Colonic mucosa (tissue), 4 donors: ENCODE measurements at regions not wholly inside any gene's neighbourhood (a gene's known extent, or its start where the extent isn't known, plus 50 kb on each side); places are given as distances from the start of the nearest gene placed in this dataset.
"Not testable (repeated sequence)": the region's sequence is repeated elsewhere in the genome, so short reads cannot be mapped to it uniquely, and the experiment has no call there.

Experiments used
- DNase-seq: peaks from one replicate; pipeline ENCODE4 v3.0.0-alpha.2; 2020
- H3K27ac ChIP-seq: fragments of 200-600 bp; one replicate; pipeline ENCODE4 v1.8.0; 2021
- H3K27me3 ChIP-seq: fragments of 200-600 bp; one replicate; pipeline ENCODE4 v1.8.0; 2021
- H3K36me3 ChIP-seq: fragments of 200-600 bp; one replicate; pipeline ENCODE4 v1.8.0; 2021
- H3K4me1 ChIP-seq: fragments of 200-600 bp; one replicate; pipeline ENCODE4 v1.8.0; 2021; ENCODE audit warnings: mild to moderate bottlenecking
- H3K4me3 ChIP-seq: fragments of 200-600 bp; one replicate; pipeline ENCODE4 v1.8.0; 2021
- H3K9ac ChIP-seq, 2 donors: one replicate each; pipeline ENCODE4 v1.7.0; 2013; ENCODE audit warnings: control low read depth in 2 of 2, low read depth in 2 of 2, low read length in 2 of 2
- H3K9me3 ChIP-seq: fragments of 200-600 bp; one replicate; pipeline ENCODE4 v1.8.0; 2021
- intact Hi-C: fragments of 100-400 bp; cut with DNase I; formaldehyde crosslinking; loops from one replicate; pipeline ENCODE4 v1.14.1; 2022
- TF ChIP-seq, protein P1 (sequence below): fragments of 200-600 bp; IDR thresholded peaks from one replicate; pipeline ENCODE4 v1.8.0; 2022; ENCODE audit warnings: antibody characterized with exemption, mild to moderate bottlenecking
- donor health status: healthy.
- donor health status: DM: no; HTN: no; CAD: no.
- donor health status: DM: no; HTN: no; CAD: no.

- H3K27me3 ChIP-seq = no peaks in the 10 kb centered on the region
These were observed 115.7 kb downstream of the BMS1 start for GRCh38 chr10:42898037-42898960.

DNA sequence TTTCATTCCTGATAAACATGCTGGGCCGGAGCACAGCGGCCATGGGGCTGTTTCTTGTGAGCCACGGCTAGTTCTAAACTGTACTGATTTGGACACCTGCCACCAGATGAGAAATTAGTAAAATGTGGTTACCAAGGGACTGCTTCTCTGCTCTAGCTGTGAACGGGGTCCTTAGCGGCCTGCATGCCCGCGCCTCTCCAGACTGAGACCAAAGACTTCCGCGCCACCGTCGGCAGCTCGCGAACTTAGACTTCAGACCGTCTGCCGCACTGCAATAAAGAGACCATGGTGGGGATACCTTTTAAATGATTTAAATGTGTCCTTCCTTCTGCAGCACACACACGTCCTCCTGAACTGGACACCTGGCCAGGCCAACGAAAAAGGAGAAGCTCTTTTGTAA is 116.4 kb downstream of the BMS1 start:
- no peaks in the 10 kb centered on the region for H3K4me1 ChIP-seq
- intact Hi-C loops = no loop called here
- H3K9me3 ChIP-seq = no peaks in the 10 kb centered on the region

More at GRCh38 chr10:42898037-42898960, 115.7 kb downstream of the BMS1 start:
- Histone ChIP-seq H3K9ac (no peak overlapping the region), H3K4me3 (no peak overlapping the region), H3K9me3 (no peaks in the 10 kb centered on the region), H3K36me3 (no peaks in the 10 kb centered on the region), H3K27ac (no peak overlapping the region), H3K4me1 (no peaks in the 10 kb centered on the region)
- intact Hi-C loops = no loop called here
- TF ChIP-seq, protein P1, sequence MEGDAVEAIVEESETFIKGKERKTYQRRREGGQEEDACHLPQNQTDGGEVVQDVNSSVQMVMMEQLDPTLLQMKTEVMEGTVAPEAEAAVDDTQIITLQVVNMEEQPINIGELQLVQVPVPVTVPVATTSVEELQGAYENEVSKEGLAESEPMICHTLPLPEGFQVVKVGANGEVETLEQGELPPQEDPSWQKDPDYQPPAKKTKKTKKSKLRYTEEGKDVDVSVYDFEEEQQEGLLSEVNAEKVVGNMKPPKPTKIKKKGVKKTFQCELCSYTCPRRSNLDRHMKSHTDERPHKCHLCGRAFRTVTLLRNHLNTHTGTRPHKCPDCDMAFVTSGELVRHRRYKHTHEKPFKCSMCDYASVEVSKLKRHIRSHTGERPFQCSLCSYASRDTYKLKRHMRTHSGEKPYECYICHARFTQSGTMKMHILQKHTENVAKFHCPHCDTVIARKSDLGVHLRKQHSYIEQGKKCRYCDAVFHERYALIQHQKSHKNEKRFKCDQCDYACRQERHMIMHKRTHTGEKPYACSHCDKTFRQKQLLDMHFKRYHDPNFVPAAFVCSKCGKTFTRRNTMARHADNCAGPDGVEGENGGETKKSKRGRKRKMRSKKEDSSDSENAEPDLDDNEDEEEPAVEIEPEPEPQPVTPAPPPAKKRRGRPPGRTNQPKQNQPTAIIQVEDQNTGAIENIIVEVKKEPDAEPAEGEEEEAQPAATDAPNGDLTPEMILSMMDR = no peak
- no peak for DNase-seq

DNA sequence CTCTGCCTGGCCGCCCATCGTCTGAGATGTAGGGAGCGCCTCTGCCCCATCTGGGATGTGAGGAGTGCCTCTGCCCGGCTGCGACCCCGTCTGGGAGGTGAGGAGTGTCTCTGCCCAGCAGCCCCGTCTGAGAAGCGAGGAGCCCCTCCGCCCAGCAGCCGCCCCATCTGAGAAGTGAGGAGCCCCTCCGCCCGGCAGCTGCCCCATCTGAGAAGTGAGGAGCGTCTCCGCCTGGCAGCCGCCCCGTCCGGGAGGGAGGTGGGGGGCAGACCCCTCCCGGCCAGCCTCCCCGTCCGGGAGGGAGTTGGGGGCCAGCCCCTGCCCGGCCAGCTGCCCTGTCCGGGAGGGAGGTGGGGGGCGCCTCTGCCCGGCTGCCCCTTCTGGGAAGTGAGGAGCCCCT is 117.8 kb downstream of the BMS1 start:
- intact Hi-C loops, H3K4me3 ChIP-seq, H3K36me3 ChIP-seq, H3K4me1 ChIP-seq, H3K27ac ChIP-seq, H3K9me3 ChIP-seq, H3K9ac ChIP-seq, H3K27me3 ChIP-seq, DNase-seq: not testable (repeated sequence)

More for the DNA sequence above, 116.4 kb downstream of the BMS1 start:
- DNase-seq = no peak
- H3K27ac ChIP-seq = no peak overlapping the region
- TF ChIP-seq, protein P1 = no peak
- no peak overlapping the region for H3K4me3 ChIP-seq
- no peak overlapping the region for H3K9ac ChIP-seq
- H3K36me3 ChIP-seq = no peaks in the 10 kb centered on the region
- H3K27me3 ChIP-seq = no peaks in the 10 kb centered on the region

- no peak for DNase-seq
- no peak overlapping the region for H3K27ac ChIP-seq
- H3K4me1 ChIP-seq = no peaks in the 10 kb centered on the region
- no peak overlapping the region for H3K4me3 ChIP-seq
- intact Hi-C loops = no loop called here
- no peaks in the 10 kb centered on the region for H3K36me3 ChIP-seq
- H3K9ac ChIP-seq = no peak overlapping the region
- no peaks in the 10 kb centered on the region for H3K27me3 ChIP-seq
- TF ChIP-seq, protein P1 = no peak
- H3K9me3 ChIP-seq = no peaks in the 10 kb centered on the region
These were observed 128.8 kb downstream of the BMS1 start for GRCh38 chr10:42911359-42911758.

GRCh38 chr10:42916974-42917373 is 134.4 kb downstream of the BMS1 start:
- no peak for DNase-seq
- Histone ChIP-seq H3K4me3 (no peak overlapping the region), H3K27ac (no peak overlapping the region), H3K4me1 (no peaks in the 10 kb centered on the region), H3K9me3 (no peaks in the 10 kb centered on the region), H3K27me3 (no peaks in the 10 kb centered on the region), H3K9ac (no peak overlapping the region), H3K36me3 (no peaks in the 10 kb centered on the region)
- TF ChIP-seq, protein P1 = no peak
- intact Hi-C loops = no loop called here

DNA sequence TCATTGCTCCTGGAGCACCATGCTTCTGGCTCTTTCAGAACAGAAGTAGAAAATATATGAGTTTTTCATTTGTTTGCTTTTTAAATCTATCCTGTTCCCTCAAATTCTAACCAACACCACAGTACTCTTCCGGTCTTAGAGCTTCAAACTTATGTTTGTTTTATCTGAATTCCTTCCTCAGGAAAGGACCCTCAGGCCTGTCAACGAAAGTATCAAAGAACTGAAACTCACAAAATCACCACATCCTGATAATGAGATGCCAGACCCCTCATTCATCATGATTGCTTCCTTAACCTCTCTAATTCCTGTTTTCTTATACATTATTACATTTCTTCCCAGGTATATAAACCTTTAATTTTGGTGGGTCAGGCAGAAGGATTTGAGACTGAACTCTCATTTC is 135.2 kb downstream of the BMS1 start:
- no peaks in the 10 kb centered on the region for H3K9me3 ChIP-seq
- no peaks in the 10 kb centered on the region for H3K36me3 ChIP-seq
- no peak overlapping the region for H3K27ac ChIP-seq
- TF ChIP-seq, protein P1 = no peak
- H3K4me1 ChIP-seq = no peaks in the 10 kb centered on the region
- DNase-seq = no peak
- intact Hi-C loops = no loop called here
- H3K9ac ChIP-seq = no peak overlapping the region
- H3K27me3 ChIP-seq = no peaks in the 10 kb centered on the region
- H3K4me3 ChIP-seq = no peak overlapping the region
